Endothelial cell of umbilical vein (primary cell): ENCODE measurements at regions not wholly inside any gene's neighbourhood (a gene's known extent, or its start where the extent isn't known, plus 50 kb on each side); places are given as distances from the start of the nearest gene placed in this dataset.

ENCODE experiments used
- BruUV-seq: library from RNA; stranded (reverse); fragments of 400-500 nt; replicated peaks from 2 replicates; lab custom pipeline; 2021; lab: Mats Ljungman, UMichigan
- CTCF ChIA-PET: fragments of 300-600, 350-600 bp; sonication (Branson Sonifier 250); formaldehyde crosslinking; loops from one replicate; lab custom pipeline; 2021; ENCODE audit warnings: antibody characterized with exemption, inconsistent platforms; lab: Charles Lee
- POLR2A ChIA-PET: fragments of 300-600, 350-600 bp; sonication (Branson Sonifier 250); formaldehyde crosslinking; loops from one replicate; lab custom pipeline; 2021; ENCODE audit warnings: antibody characterized with exemption, inconsistent platforms; lab: Charles Lee
- DNase-seq: peaks from one replicate; pipeline ENCODE4 v3.0.0-alpha.2; 2011; ENCODE audit warnings: low read depth, low spot score
- FAIRE-seq: peaks from 2 replicates; lab custom pipeline; 2011; peaks lifted over from hg19 to GRCh38; lab: Jason Lieb, UNC
- H2AFZ ChIP-seq: 2 replicates; pipeline ENCODE4 v1.6.0; 2012; ENCODE audit warnings: low read depth, low read length, control low read depth, inconsistent platforms
- H3K27ac ChIP-seq: 2 replicates; pipeline ENCODE4 v1.5.1; 2011; ENCODE audit warnings: low read depth, mild to moderate bottlenecking, control low read depth, low read length, moderate library complexity; ENCODE audit not compliant: insufficient read depth
- H3K27me3 ChIP-seq, 2 experiments: 2 replicates each; pipeline versions ENCODE4 v1.6.0 to v1.6.1; 2011; ENCODE audit warnings: low read length in 2 of 2, mixed read lengths in 1 of 2; ENCODE audit not compliant: control insufficient read depth in 2 of 2, insufficient read depth in 2 of 2
- H3K36me3 ChIP-seq, 2 experiments: 2 replicates in 1 of 2; 3 replicates in 1 of 2; pipeline ENCODE4 v1.5.1; 2011; ENCODE audit warnings: low read length in 2 of 2, mild to moderate bottlenecking in 1 of 2, moderate library complexity in 1 of 2; ENCODE audit not compliant: control insufficient read depth in 2 of 2, insufficient read depth in 2 of 2; ENCODE audit errors: extremely low read depth in 1 of 2
- H3K4me1 ChIP-seq: 3 replicates; pipeline ENCODE4 v1.5.1; 2011; ENCODE audit warnings: mild to moderate bottlenecking, low read length; ENCODE audit not compliant: control insufficient read depth, insufficient read depth; ENCODE audit errors: extremely low read depth
- H3K4me2 ChIP-seq: 2 replicates; pipeline ENCODE4 v1.6.1; 2011; ENCODE audit warnings: low read length, control low read depth, mixed read lengths; ENCODE audit not compliant: insufficient read depth
- H3K4me3 ChIP-seq, 3 experiments: fragments of 200-600 bp in 1 of 3; sonication (generic), shearing (Covaris generic) in 1 of 3; replicated peaks in 1 of 3; 2 replicates each; pipeline ENCODE4 v1.5.1; 2011 to 2016; ENCODE audit warnings: control low read depth in 3 of 3, low read length in 3 of 3, mild to moderate bottlenecking in 2 of 3, inconsistent platforms in 1 of 3, low read depth in 1 of 3, moderate library complexity in 1 of 3; ENCODE audit not compliant: insufficient read depth in 1 of 3
- H3K79me2 ChIP-seq: 2 replicates; pipeline ENCODE4 v1.6.0; 2012; ENCODE audit warnings: low read length, inconsistent platforms; ENCODE audit not compliant: control insufficient read depth, insufficient read depth
- H3K9ac ChIP-seq: replicated peaks from 2 replicates; pipeline ENCODE3; 2011; ENCODE audit warnings: low read length, control low read depth; ENCODE audit not compliant: insufficient read depth; ENCODE audit errors: extremely low read depth
- H3K9me1 ChIP-seq: replicated peaks from 3 replicates; pipeline ENCODE4 v1.6.0; 2011; ENCODE audit warnings: mild to moderate bottlenecking, low read length; ENCODE audit not compliant: control insufficient read depth, insufficient read depth; ENCODE audit errors: extremely low read depth
- H3K9me3 ChIP-seq: replicated peaks from 2 replicates; pipeline ENCODE4 v1.5.1; 2012; ENCODE audit warnings: low read length, inconsistent platforms; ENCODE audit not compliant: control insufficient read depth, insufficient read depth
- H4K20me1 ChIP-seq: replicated peaks from 2 replicates; pipeline ENCODE3; 2011; ENCODE audit warnings: mild to moderate bottlenecking, low read length; ENCODE audit not compliant: control insufficient read depth, insufficient read depth; ENCODE audit errors: extremely low read depth
- CTCF ChIP-seq, 2 donors: IDR thresholded peaks; 1 replicate in 1 of 2; 2 replicates in 1 of 2; pipeline ENCODE4 v1.5.1; 2011; ENCODE audit warnings: low read length in 2 of 2, mild to moderate bottlenecking in 2 of 2, moderate library complexity in 2 of 2, control low read depth in 1 of 2, inconsistent platforms in 1 of 2, low read depth in 1 of 2; ENCODE audit not compliant: insufficient read depth in 1 of 2; ENCODE audit errors: extremely low read depth in 1 of 2
- EZH2 ChIP-seq: IDR thresholded peaks from 2 replicates; pipeline ENCODE4 v1.6.1; 2012; ENCODE audit warnings: borderline replicate concordance, low read depth, mild to moderate bottlenecking, moderate library complexity, low read length, inconsistent platforms; ENCODE audit not compliant: severe bottlenecking
- FOS ChIP-seq: IDR thresholded peaks from 2 replicates; pipeline ENCODE4 v1.6.1; 2011; ENCODE audit warnings: mild to moderate bottlenecking, low read length, moderate library complexity, borderline replicate concordance; ENCODE audit not compliant: insufficient read depth
- JUN ChIP-seq: IDR thresholded peaks from 2 replicates; pipeline ENCODE4 v1.6.1; 2011; ENCODE audit warnings: borderline replicate concordance, low read depth; ENCODE audit not compliant: insufficient read length, insufficient read depth
- MYC ChIP-seq: IDR thresholded peaks from one replicate; pipeline ENCODE4 v1.6.1; 2011; ENCODE audit warnings: mild to moderate bottlenecking, low read depth, low read length
- POLR2A ChIP-seq: IDR thresholded peaks from 2 replicates; pipeline ENCODE4 v1.6.1; 2012; ENCODE audit warnings: low read depth, mild to moderate bottlenecking, control low read depth, low read length
- POLR2AphosphoS5 ChIP-seq: IDR thresholded peaks from 2 replicates; pipeline ENCODE4 v1.6.1; 2012; ENCODE audit warnings: low read depth, mild to moderate bottlenecking, control low read depth, low read length, moderate library complexity; ENCODE audit not compliant: insufficient read depth
- dilution Hi-C: fragments of 300-500 bp; cut with MboI; formaldehyde crosslinking; loops from one replicate; pipeline ENCODE4 v1.15.0; 2019; ENCODE audit warnings: low sequenced_read_pairs; ENCODE audit not compliant: extremely low pct_ligation_motif_present
- intact Hi-C: fragments of 100-400 bp; cut with micrococcal nuclease; formaldehyde crosslinking; loops from one replicate; pipeline ENCODE4 v1.10.0; 2022

GRCh38 chr10:53537508-53537907, 764.9 kb upstream of the MBL2 start:
- BruUV-seq = no TSS peak
- H3K9me1 ChIP-seq = no peaks in the 10 kb centered on the region
- intact Hi-C loops = no loop called here
- no peak for TF ChIP-seq FOS
- TF ChIP-seq EZH2 = no peak
- TF ChIP-seq MYC = no peak
- no peak for TF ChIP-seq POLR2A
- TF ChIP-seq JUN = no peak
- no peak for TF ChIP-seq POLR2AphosphoS5
- no peak overlapping the region for H3K4me3 ChIP-seq
- peaks cover 8% of the 10 kb centered on the region for H3K4me1 ChIP-seq
- H3K9ac ChIP-seq = no peak overlapping the region
- no peak overlapping the region for H3K4me2 ChIP-seq
- no peaks in the 10 kb centered on the region for H3K79me2 ChIP-seq
- H3K27ac ChIP-seq = no peak overlapping the region
- no peaks in the 10 kb centered on the region for H3K36me3 ChIP-seq
- H3K27me3 ChIP-seq = no peaks in the 10 kb centered on the region
- dilution Hi-C loops = no loop called here
- H4K20me1 ChIP-seq = no peaks in the 10 kb centered on the region
- no peak overlapping the region for H2AFZ ChIP-seq
- ChIA-PET CTCF (no interaction called here), POLR2A (no interaction called here)
- FAIRE-seq (no peak), DNase-seq (peak; percentile 49)
- H3K9me3 ChIP-seq = no peaks in the 10 kb centered on the region

GRCh38 chr10:53536322-53536721, 763.7 kb upstream of the MBL2 start:
- FAIRE-seq = no peak
- Histone ChIP-seq H3K79me2 (no peaks in the 10 kb centered on the region), H4K20me1 (no peaks in the 10 kb centered on the region), H3K4me2 (no peak overlapping the region), H3K27ac (no peak overlapping the region), H3K9ac (no peak overlapping the region), H3K4me3 (no peak overlapping the region), H2AFZ (no peak overlapping the region), H3K4me1 (peaks cover 8% of the 10 kb centered on the region), H3K9me1 (no peaks in the 10 kb centered on the region), H3K27me3 (no peaks in the 10 kb centered on the region), H3K9me3 (no peaks in the 10 kb centered on the region), H3K36me3 (no peaks in the 10 kb centered on the region)
- CTCF ChIA-PET = no interaction called here
- no peak for DNase-seq
- no peak for TF ChIP-seq EZH2
- TF ChIP-seq POLR2A = no peak
- no peak for TF ChIP-seq JUN
- TF ChIP-seq FOS = no peak
- no peak for TF ChIP-seq MYC
- TF ChIP-seq POLR2AphosphoS5 = no peak
- no peak for TF ChIP-seq CTCF (IDR thresholded peaks at IDR 0.05; ENCODE audit: extremely low read depth in 1 of 2, insufficient read depth in 1 of 2, low read depth in 1 of 2, low read length in 2 of 2)
- dilution Hi-C loops = no loop called here
- BruUV-seq = no TSS peak
- intact Hi-C loops = no loop called here
- POLR2A ChIA-PET = interaction anchor here (0.5 kb wide), 1 partner anchor 56 kb away, joined by 3 read pairs; no protein-coding TSS in a partner anchor
